ENCODE measurements at regions not wholly inside any gene's neighbourhood (a gene's known extent, or its start where the extent isn't known, plus 50 kb on each side); places are given as distances from the start of the nearest gene placed in this dataset.

DNA sequence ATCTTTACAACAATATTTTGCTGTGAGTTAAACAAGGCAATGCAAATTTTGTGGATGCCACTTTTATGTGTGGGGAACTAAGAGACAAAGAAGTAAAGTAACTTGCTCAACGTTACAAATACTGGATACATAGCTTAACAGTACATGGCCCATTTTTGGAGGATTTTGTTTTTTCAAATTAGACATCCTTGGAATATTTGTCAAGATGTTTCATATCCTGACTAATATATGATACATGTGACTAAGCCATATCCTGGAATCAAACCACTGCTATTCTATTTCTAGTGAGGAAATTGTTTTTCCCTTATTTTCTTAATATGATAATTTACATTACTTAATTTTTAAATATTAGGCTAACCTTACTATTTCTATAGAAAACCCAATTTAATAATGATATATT lies 529.8 kb downstream of the DMRTA1 start:
- TF ChIP-seq CTCF (IDR thresholded peaks at IDR 0.05) (no peak), POLR2A (IDR thresholded peaks at IDR 0.05) (no peak), POLR2AphosphoS5 (IDR thresholded peaks at IDR 0.05; ENCODE audit: insufficient read depth in 1 of 2, low read depth in 1 of 2) (no peak)

Measured in vagina (tissue), 2 donors.